GM12891 (cell line): ENCODE measurements at regions not wholly inside any gene's neighbourhood (a gene's known extent, or its start where the extent isn't known, plus 50 kb on each side); places are given as distances from the start of the nearest gene placed in this dataset.

Experiments used
- POLR2A ChIP-seq: IDR thresholded peaks from 2 replicates; pipeline ENCODE4 v1.6.1; 2011; ENCODE audit warnings: low read depth, low read length, control low read depth
- POLR2AphosphoS5 ChIP-seq: IDR thresholded peaks from 2 replicates; pipeline ENCODE4 v1.6.1; 2011; ENCODE audit warnings: low read depth, low read length, control low read depth

DNA sequence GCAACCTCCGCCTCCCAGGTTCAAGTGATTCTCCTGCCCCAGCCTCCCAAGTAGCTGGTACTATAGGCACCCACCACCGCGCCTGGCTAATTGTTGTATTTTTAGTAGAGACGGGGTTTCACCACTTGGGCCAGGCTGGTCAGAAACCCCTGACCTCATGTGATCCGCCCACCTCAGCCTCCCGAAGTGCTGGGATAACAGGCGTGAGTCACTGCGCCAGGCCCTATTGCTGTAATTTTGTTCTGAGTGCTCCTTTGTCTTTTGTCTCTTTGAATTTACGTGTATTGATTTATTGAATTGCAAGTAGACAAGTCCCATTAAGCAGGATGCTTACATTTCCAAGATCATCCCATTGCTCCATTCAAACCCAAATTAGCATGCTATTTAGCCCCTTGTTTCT lies 186.7 kb downstream of the MSX2 start:
- no peak for TF ChIP-seq POLR2AphosphoS5
- TF ChIP-seq POLR2A = no peak
